HUES6 (cell line): ENCODE measurements at regions not wholly inside any gene's neighbourhood (a gene's known extent, or its start where the extent isn't known, plus 50 kb on each side); places are given as distances from the start of the nearest gene placed in this dataset.
"Not testable (repeated sequence)": the region's sequence is repeated elsewhere in the genome, so short reads cannot be mapped to it uniquely, and the experiment has no call there.

ENCODE experiments used
- H3K27ac ChIP-seq: 2 replicates; pipeline ENCODE4 v1.7.0; 2013; ENCODE audit warnings: low read depth, mild to moderate bottlenecking, low read length, inconsistent platforms
- H3K27me3 ChIP-seq: 2 replicates; pipeline ENCODE4 v1.6.1; 2013; ENCODE audit warnings: low read length; ENCODE audit not compliant: control insufficient read depth, insufficient read depth
- H3K36me3 ChIP-seq: 2 replicates; pipeline ENCODE4 v1.6.1; 2013; ENCODE audit warnings: low read length; ENCODE audit not compliant: control insufficient read depth, insufficient read depth
- H3K4me1 ChIP-seq: 2 replicates; pipeline ENCODE4 v1.6.1; 2013; ENCODE audit warnings: low read length; ENCODE audit not compliant: control insufficient read depth, insufficient read depth
- H3K4me3 ChIP-seq: 2 replicates; pipeline ENCODE4 v1.5.1; 2013; ENCODE audit warnings: low read depth, low read length
- H3K9ac ChIP-seq: one replicate; pipeline ENCODE4 v1.6.1; 2013; ENCODE audit warnings: mild to moderate bottlenecking, low read length
- H3K9me3 ChIP-seq: 2 replicates; pipeline ENCODE4 v1.6.1; 2013; ENCODE audit warnings: low read depth, low read length; ENCODE audit not compliant: control insufficient read depth, insufficient read depth

- no peak overlapping the region for H3K4me3 ChIP-seq
- H3K27ac ChIP-seq: no peak overlapping the region
- H3K4me1 ChIP-seq: 0 out of 2 replicates have a peak, but pooled peaks cover 3% of the 10 kb centered on the region
- no peak overlapping the region for H3K9ac ChIP-seq
- no peaks in the 10 kb centered on the region for H3K36me3 ChIP-seq
- H3K27me3 ChIP-seq: no peaks in the 10 kb centered on the region; the same call in 1 of the 2 replicates
- H3K9me3 ChIP-seq: no peaks in the 10 kb centered on the region
Measured at GRCh38 chrX:101749436-101749835, 89.8 kb upstream of the ARMCX2 start.

GRCh38 chrX:101745046-101745445 is 85.4 kb upstream of the ARMCX2 start:
- Histone ChIP-seq H3K36me3 (no peaks in the 10 kb centered on the region), H3K27me3 (peaks cover 7% of the 10 kb centered on the region; the same call in 1 of the 2 replicates), H3K9ac (no peak overlapping the region), H3K27ac (no peak overlapping the region), H3K9me3 (no peaks in the 10 kb centered on the region), H3K4me1 (0 out of 2 replicates have a peak, but pooled peaks cover 3% of the 10 kb centered on the region), H3K4me3 (no peak overlapping the region)

GRCh38 chrX:101744085-101744484 is 84.4 kb upstream of the ARMCX2 start:
- H3K4me1 ChIP-seq: no peaks in the 10 kb centered on the region
- H3K27ac ChIP-seq: no peak overlapping the region
- no peak overlapping the region for H3K9ac ChIP-seq
- H3K9me3 ChIP-seq: 0 out of 2 replicates have a peak, but pooled peaks cover under 1% of the 10 kb centered on the region
- no peak overlapping the region for H3K4me3 ChIP-seq
- H3K27me3 ChIP-seq: peaks cover 7% of the 10 kb centered on the region; the same call in 1 of the 2 replicates
- no peaks in the 10 kb centered on the region for H3K36me3 ChIP-seq

- Histone ChIP-seq H3K27ac (no peak overlapping the region), H3K27me3 (peaks cover 7% of the 10 kb centered on the region; the same call in 1 of the 2 replicates), H3K36me3 (no peaks in the 10 kb centered on the region), H3K9me3 (peaks cover 13% of the 10 kb centered on the region), H3K9ac (no peak overlapping the region), H3K4me1 (no peaks in the 10 kb centered on the region), H3K4me3 (no peak overlapping the region)
Measured at GRCh38 chrX:101740642-101741041, 81.0 kb upstream of the ARMCX2 start.

GRCh38 chrX:101738867-101739266 is 79.2 kb upstream of the ARMCX2 start:
- not testable (repeated sequence) for H3K27me3 ChIP-seq, H3K4me1 ChIP-seq, H3K4me3 ChIP-seq, H3K27ac ChIP-seq, H3K9ac ChIP-seq, H3K36me3 ChIP-seq
- H3K9me3 ChIP-seq: peaks cover 13% of the 10 kb centered on the region

GRCh38 chrX:101738411-101738810 is 78.8 kb upstream of the ARMCX2 start:
- not testable (repeated sequence) for H3K4me1 ChIP-seq, H3K4me3 ChIP-seq, H3K27me3 ChIP-seq, H3K36me3 ChIP-seq, H3K9ac ChIP-seq, H3K27ac ChIP-seq
- peaks cover 13% of the 10 kb centered on the region for H3K9me3 ChIP-seq

GRCh38 chrX:101736651-101737050 is 77.0 kb upstream of the ARMCX2 start:
- Histone ChIP-seq H3K27ac (no peak overlapping the region), H3K4me1 (no peaks in the 10 kb centered on the region), H3K9me3 (peaks cover 13% of the 10 kb centered on the region), H3K9ac (no peak overlapping the region), H3K4me3 (no peak overlapping the region), H3K27me3 (no peaks in the 10 kb centered on the region; the same call in 1 of the 2 replicates), H3K36me3 (no peaks in the 10 kb centered on the region)

- no peaks in the 10 kb centered on the region; the same call in 1 of the 2 replicates for H3K27me3 ChIP-seq
- H3K36me3 ChIP-seq: no peaks in the 10 kb centered on the region
- H3K9ac ChIP-seq: no peak overlapping the region
- peaks cover 8% of the 10 kb centered on the region for H3K9me3 ChIP-seq
- H3K27ac ChIP-seq: no peak overlapping the region
- peaks cover 12% of the 10 kb centered on the region for H3K4me1 ChIP-seq
- no peak overlapping the region for H3K4me3 ChIP-seq
Measured at GRCh38 chrX:101732870-101733269, 73.2 kb upstream of the ARMCX2 start.

GRCh38 chrX:101729986-101730385 is 70.3 kb upstream of the ARMCX2 start:
- no peaks in the 10 kb centered on the region for H3K27me3 ChIP-seq

More at GRCh38 chrX:101729986-101730385, 70.3 kb upstream of the ARMCX2 start:
- peaks cover 12% of the 10 kb centered on the region for H3K4me1 ChIP-seq
- no peak overlapping the region for H3K9ac ChIP-seq
- no peak overlapping the region for H3K27ac ChIP-seq
- H3K4me3 ChIP-seq: no peak overlapping the region
- no peaks in the 10 kb centered on the region for H3K36me3 ChIP-seq
- H3K9me3 ChIP-seq: no peaks in the 10 kb centered on the region
